Vagina (tissue), 2 donors: ENCODE measurements at regions not wholly inside any gene's neighbourhood (a gene's known extent, or its start where the extent isn't known, plus 50 kb on each side); places are given as distances from the start of the nearest gene placed in this dataset.
"Not testable (repeated sequence)": the region's sequence is repeated elsewhere in the genome, so short reads cannot be mapped to it uniquely, and the experiment has no call there.

Experiments
- CTCF ChIP-seq, 3 experiments: fragments of 450-650 bp in 2 of 3; fragments of 200-600 bp in 1 of 3; sonication (generic) in 1 of 3; IDR thresholded peaks; one replicate each; pipeline ENCODE4 v1.5.1; 2017 to 2019; ENCODE audit warnings: antibody characterized with exemption in 3 of 3, mild to moderate bottlenecking in 2 of 3, moderate library complexity in 2 of 3
- POLR2A ChIP-seq, 2 donors: fragments of 450-650 bp; IDR thresholded peaks; one replicate each; pipeline ENCODE4 v1.6.1; 2017; ENCODE audit warnings: antibody characterized with exemption in 2 of 2, mild to moderate bottlenecking in 2 of 2, moderate library complexity in 2 of 2
- POLR2AphosphoS5 ChIP-seq, 2 donors: sonication (generic); formaldehyde crosslinking; IDR thresholded peaks; one replicate each; pipeline ENCODE4 v1.9.0; 2017; ENCODE audit warnings: antibody characterized with exemption in 2 of 2, mild to moderate bottlenecking in 2 of 2, low read depth in 1 of 2; ENCODE audit not compliant: insufficient read depth in 1 of 2

- TF ChIP-seq CTCF (IDR thresholded peaks at IDR 0.05); POLR2A (IDR thresholded peaks at IDR 0.05); POLR2AphosphoS5 (IDR thresholded peaks at IDR 0.05; ENCODE audit: insufficient read depth in 1 of 2, low read depth in 1 of 2): not testable (repeated sequence)
Observed at GRCh38 chr20:26252311-26252975, 555.8 kb upstream of the ZNF337 start.
